ENCODE measurements at regions not wholly inside any gene's neighbourhood (a gene's known extent, or its start where the extent isn't known, plus 50 kb on each side); places are given as distances from the start of the nearest gene placed in this dataset.
"Not testable (repeated sequence)": the region's sequence is repeated elsewhere in the genome, so short reads cannot be mapped to it uniquely, and the experiment has no call there.

DNA sequence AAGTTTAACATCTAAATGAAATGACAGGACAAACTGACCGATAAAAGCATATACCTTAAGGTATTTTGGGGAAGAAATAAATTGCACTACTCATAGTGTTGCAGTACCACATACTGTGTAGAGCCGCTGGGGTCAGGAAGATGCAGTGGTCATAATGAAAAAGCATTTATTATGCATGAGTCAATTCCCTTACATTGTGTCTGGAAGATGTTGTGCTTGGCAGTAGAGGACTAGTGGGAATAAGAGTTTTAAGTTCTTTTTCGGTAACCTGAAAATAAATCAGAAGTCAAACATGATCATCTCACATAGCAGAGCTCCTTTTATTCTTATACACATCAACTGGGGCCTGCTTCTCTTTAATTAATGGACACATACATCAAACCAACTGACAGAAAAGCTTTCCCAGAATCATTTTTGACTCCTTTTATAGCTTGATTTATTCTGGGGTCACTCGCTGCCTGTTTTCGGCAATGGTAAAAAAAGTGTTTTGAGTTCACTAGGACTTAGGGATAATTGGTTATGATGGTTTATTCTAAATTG is 262.5 kb upstream of the CHD1 start:
- TF ChIP-seq, protein P1, sequence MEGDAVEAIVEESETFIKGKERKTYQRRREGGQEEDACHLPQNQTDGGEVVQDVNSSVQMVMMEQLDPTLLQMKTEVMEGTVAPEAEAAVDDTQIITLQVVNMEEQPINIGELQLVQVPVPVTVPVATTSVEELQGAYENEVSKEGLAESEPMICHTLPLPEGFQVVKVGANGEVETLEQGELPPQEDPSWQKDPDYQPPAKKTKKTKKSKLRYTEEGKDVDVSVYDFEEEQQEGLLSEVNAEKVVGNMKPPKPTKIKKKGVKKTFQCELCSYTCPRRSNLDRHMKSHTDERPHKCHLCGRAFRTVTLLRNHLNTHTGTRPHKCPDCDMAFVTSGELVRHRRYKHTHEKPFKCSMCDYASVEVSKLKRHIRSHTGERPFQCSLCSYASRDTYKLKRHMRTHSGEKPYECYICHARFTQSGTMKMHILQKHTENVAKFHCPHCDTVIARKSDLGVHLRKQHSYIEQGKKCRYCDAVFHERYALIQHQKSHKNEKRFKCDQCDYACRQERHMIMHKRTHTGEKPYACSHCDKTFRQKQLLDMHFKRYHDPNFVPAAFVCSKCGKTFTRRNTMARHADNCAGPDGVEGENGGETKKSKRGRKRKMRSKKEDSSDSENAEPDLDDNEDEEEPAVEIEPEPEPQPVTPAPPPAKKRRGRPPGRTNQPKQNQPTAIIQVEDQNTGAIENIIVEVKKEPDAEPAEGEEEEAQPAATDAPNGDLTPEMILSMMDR (IDR thresholded peaks at IDR 0.05; ENCODE audit: insufficient read depth, low read depth, low read length, missing control alignments) = no peak
- DNase-seq (ENCODE audit: low read depth) = no peak
- H3K4me3 ChIP-seq (ENCODE audit: low read depth, low read length) = no peak overlapping the region

DNA sequence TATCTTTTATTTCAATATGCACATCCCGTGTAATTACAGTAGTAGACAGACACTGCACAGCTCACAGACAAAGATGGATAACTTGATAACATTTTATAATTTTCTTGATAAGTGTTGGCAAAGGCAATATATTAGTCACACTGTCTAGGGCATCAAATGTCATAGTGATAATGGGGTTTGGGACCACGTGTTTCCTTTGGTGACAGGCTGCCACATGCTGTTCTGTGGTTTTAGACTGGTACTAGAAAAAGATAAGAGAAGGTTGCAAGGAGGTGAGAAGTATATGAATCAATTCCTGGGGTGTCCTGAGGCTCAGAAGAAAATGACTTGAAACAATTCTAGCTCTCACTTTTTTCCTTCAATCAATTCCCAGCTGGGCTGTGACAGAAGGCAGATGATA is 258.8 kb upstream of the CHD1 start:
- TF ChIP-seq, protein P1 (IDR thresholded peaks at IDR 0.05; ENCODE audit: insufficient read depth, low read depth, low read length, missing control alignments) = no peak
- H3K4me3 ChIP-seq (ENCODE audit: low read depth, low read length) = no peak overlapping the region
- no peak for DNase-seq (ENCODE audit: low read depth)

DNA sequence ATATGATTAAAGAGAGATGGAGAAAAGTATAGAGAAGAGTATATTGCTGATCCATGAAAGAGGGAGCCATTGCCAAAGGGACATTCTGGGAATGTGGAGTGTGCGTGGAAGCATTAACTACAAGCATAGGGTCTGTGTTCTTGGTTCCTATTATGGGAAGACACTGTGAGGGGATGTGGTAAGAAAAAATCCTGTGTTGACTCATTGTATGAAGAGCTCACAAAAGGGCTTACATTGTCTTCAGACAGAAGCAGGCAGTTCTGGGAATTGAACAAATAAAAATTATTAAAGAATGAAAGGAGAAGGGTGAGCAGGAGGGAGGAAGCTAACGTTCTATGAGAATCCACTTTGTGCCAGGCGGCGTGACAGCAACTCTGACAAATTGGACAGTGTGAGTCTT is 250.4 kb upstream of the CHD1 start:
- no peak for DNase-seq (ENCODE audit: low read depth)
- H3K4me3 ChIP-seq (ENCODE audit: low read depth, low read length) = no peak overlapping the region
- TF ChIP-seq, protein P1 (IDR thresholded peaks at IDR 0.05; ENCODE audit: insufficient read depth, low read depth, low read length, missing control alignments) = no peak

DNA sequence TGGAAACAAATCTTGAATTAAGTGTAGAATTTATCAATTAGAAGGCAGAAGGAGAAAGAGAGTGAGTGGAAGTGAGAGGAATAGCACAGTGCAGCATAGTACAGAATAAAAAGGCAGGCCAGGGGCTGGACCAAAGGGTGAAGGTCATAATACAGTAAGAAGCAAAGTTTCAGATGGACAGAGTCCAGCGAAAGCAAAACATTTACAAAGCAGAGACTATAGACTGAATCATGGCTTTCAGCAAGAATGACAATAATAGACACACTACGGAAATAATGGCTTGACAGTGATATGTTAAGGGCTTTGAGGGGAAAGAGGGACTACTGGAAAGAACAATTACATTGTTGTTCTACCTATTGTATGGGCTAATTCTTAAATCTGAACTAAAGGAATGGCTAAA is 249.0 kb upstream of the CHD1 start:
- no peak for DNase-seq (ENCODE audit: low read depth)
- no peak overlapping the region for H3K4me3 ChIP-seq (ENCODE audit: low read depth, low read length)
- TF ChIP-seq, protein P1 (IDR thresholded peaks at IDR 0.05; ENCODE audit: insufficient read depth, low read depth, low read length, missing control alignments) = no peak

DNA sequence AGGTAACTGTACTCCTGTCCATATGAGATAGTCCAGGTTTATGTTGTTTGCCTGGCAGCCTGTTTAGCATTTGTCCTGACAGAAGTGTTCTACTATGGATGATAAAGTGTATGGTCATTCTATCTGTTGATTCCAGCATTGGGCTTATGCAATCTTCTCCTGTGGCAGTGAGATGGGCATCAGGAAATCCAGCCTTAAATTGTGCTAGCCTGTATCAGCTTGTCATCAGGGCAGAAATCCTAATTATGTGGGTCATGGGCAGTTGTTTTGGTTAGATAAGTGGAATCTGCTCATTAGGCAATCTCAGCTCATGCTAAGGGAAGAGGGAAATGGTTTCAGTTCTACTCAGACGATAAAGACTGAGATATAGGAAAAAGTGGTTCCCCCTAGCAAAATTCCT is 247.4 kb upstream of the CHD1 start:
- TF ChIP-seq, protein P1 (IDR thresholded peaks at IDR 0.05; ENCODE audit: insufficient read depth, low read depth, low read length, missing control alignments) = no peak
- no peak for DNase-seq (ENCODE audit: low read depth)
- H3K4me3 ChIP-seq (ENCODE audit: low read depth, low read length) = no peak overlapping the region

DNA sequence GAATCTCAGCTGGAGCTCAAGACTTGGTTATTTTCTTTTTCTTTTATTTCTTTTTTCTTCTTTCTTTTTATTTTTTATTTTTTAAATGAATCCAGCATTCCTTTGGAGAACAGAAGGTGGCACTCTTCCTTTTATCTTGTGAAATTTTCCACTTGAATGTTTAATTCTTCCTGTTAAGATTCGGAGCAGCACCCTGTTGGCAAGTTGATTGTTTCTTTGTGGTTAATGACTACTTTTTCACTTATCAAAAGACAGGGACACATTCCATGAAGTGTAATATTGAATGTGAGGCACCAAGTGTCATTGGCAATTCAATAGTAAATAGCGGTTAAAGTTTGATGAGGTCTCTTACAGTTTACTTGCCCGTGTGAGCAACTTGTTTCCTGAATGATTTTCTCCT is 240.5 kb upstream of the CHD1 start:
- H3K4me3 ChIP-seq (ENCODE audit: low read depth, low read length) = no peak overlapping the region
- no peak for DNase-seq (ENCODE audit: low read depth)
- TF ChIP-seq, protein P1 (IDR thresholded peaks at IDR 0.05; ENCODE audit: insufficient read depth, low read depth, low read length, missing control alignments) = no peak

DNA sequence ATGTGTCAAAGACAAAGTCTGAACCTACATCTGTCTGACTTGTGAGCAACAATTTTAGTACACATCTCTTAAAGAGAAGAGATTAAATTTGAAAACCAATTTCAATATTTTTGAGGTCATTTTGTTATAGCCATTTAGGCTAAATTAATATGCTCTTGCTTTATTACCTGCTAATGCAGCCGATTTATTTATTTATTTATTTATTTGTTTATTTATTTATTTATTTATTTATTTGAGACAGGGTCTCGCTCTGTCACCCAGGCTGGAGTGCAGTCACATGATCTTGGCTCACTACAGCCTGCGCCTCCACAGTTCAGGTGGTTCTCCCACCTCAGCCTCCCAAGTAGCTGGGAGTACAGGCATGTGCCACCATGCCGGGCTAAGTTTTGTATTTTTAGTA is 232.7 kb upstream of the CHD1 start:
- DNase-seq (ENCODE audit: low read depth); H3K4me3 ChIP-seq (ENCODE audit: low read depth, low read length): not testable (repeated sequence)
